ENCODE measurements at regions not wholly inside any gene's neighbourhood (a gene's known extent, or its start where the extent isn't known, plus 50 kb on each side); places are given as distances from the start of the nearest gene placed in this dataset.

- TF ChIP-seq, protein P1, sequence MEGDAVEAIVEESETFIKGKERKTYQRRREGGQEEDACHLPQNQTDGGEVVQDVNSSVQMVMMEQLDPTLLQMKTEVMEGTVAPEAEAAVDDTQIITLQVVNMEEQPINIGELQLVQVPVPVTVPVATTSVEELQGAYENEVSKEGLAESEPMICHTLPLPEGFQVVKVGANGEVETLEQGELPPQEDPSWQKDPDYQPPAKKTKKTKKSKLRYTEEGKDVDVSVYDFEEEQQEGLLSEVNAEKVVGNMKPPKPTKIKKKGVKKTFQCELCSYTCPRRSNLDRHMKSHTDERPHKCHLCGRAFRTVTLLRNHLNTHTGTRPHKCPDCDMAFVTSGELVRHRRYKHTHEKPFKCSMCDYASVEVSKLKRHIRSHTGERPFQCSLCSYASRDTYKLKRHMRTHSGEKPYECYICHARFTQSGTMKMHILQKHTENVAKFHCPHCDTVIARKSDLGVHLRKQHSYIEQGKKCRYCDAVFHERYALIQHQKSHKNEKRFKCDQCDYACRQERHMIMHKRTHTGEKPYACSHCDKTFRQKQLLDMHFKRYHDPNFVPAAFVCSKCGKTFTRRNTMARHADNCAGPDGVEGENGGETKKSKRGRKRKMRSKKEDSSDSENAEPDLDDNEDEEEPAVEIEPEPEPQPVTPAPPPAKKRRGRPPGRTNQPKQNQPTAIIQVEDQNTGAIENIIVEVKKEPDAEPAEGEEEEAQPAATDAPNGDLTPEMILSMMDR (IDR thresholded peaks at IDR 0.05) = no peak
- no peak for TF ChIP-seq POLR2A (IDR thresholded peaks at IDR 0.05)
These were observed 72.6 kb upstream of the NOL4 start for GRCh38 chr18:34297287-34297686.

All from uterus (tissue), 2 donors.